SK-N-SH (cell line): ENCODE measurements at regions not wholly inside any gene's neighbourhood (a gene's known extent, or its start where the extent isn't known, plus 50 kb on each side); places are given as distances from the start of the nearest gene placed in this dataset.

Experiments
- RAD21 ChIP-seq: IDR thresholded peaks from 2 replicates; pipeline ENCODE4 v1.6.1; 2012; ENCODE audit warnings: mild to moderate bottlenecking, low read length
- RCOR1 ChIP-seq: fragments of 150-350 bp; IDR thresholded peaks from 2 replicates; pipeline ENCODE4 v1.6.1; 2017; ENCODE audit warnings: antibody characterized with exemption, low read length
- TF ChIP-seq, protein P1 (sequence below): IDR thresholded peaks from 2 replicates; pipeline ENCODE4 v1.6.1; 2012; ENCODE audit warnings: mild to moderate bottlenecking, low read depth, low read length, moderate library complexity
- TF ChIP-seq, protein P2 (sequence below): fragments of 200-600 bp; sonication (generic); IDR thresholded peaks from 2 replicates; pipeline ENCODE4 v1.6.1; 2017; ENCODE audit warnings: antibody characterized with exemption, mild to moderate bottlenecking, moderate library complexity

DNA sequence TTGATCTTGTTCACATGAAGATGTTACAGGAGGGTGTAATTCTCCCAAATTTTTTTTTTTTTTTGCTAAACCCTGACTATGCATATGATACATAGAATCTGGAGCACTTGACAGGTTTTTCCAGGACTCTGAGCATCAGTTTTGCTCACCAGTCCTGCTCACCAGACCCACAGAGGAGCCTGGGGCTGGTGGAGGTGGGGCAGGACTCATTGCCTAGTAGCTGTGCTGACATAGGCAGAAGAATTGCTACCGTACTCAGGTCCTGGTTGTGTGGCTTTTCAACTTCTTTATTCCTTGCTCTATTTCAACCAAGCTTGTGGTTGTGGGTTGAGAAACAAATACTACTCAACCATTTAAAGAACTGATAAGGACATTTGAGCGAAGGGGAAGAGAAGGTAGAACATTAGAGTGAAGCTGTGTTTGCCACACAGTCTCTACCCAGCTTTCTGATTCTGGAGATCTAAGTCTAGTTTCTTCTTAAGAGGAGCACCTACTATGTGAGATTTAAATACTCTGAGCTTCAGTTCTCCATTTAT lies 212.4 kb downstream of the UTP18 start:
- no peak for TF ChIP-seq RCOR1
- no peak for TF ChIP-seq RAD21
- TF ChIP-seq, protein P1, sequence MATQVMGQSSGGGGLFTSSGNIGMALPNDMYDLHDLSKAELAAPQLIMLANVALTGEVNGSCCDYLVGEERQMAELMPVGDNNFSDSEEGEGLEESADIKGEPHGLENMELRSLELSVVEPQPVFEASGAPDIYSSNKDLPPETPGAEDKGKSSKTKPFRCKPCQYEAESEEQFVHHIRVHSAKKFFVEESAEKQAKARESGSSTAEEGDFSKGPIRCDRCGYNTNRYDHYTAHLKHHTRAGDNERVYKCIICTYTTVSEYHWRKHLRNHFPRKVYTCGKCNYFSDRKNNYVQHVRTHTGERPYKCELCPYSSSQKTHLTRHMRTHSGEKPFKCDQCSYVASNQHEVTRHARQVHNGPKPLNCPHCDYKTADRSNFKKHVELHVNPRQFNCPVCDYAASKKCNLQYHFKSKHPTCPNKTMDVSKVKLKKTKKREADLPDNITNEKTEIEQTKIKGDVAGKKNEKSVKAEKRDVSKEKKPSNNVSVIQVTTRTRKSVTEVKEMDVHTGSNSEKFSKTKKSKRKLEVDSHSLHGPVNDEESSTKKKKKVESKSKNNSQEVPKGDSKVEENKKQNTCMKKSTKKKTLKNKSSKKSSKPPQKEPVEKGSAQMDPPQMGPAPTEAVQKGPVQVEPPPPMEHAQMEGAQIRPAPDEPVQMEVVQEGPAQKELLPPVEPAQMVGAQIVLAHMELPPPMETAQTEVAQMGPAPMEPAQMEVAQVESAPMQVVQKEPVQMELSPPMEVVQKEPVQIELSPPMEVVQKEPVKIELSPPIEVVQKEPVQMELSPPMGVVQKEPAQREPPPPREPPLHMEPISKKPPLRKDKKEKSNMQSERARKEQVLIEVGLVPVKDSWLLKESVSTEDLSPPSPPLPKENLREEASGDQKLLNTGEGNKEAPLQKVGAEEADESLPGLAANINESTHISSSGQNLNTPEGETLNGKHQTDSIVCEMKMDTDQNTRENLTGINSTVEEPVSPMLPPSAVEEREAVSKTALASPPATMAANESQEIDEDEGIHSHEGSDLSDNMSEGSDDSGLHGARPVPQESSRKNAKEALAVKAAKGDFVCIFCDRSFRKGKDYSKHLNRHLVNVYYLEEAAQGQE, result no peak
- TF ChIP-seq, protein P2, sequence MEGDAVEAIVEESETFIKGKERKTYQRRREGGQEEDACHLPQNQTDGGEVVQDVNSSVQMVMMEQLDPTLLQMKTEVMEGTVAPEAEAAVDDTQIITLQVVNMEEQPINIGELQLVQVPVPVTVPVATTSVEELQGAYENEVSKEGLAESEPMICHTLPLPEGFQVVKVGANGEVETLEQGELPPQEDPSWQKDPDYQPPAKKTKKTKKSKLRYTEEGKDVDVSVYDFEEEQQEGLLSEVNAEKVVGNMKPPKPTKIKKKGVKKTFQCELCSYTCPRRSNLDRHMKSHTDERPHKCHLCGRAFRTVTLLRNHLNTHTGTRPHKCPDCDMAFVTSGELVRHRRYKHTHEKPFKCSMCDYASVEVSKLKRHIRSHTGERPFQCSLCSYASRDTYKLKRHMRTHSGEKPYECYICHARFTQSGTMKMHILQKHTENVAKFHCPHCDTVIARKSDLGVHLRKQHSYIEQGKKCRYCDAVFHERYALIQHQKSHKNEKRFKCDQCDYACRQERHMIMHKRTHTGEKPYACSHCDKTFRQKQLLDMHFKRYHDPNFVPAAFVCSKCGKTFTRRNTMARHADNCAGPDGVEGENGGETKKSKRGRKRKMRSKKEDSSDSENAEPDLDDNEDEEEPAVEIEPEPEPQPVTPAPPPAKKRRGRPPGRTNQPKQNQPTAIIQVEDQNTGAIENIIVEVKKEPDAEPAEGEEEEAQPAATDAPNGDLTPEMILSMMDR, result no peak
